Suprapubic skin (tissue), 4 donors: ENCODE measurements at regions not wholly inside any gene's neighbourhood (a gene's known extent, or its start where the extent isn't known, plus 50 kb on each side); places are given as distances from the start of the nearest gene placed in this dataset.

Experiments
- CTCF ChIP-seq, 2 donors: fragments of 200-600 bp in 1 of 2; fragments of 450-650 bp in 1 of 2; sonication (generic) in 1 of 2; IDR thresholded peaks; one replicate each; pipeline ENCODE4 v1.5.1; 2016 to 2019; ENCODE audit warnings: antibody characterized with exemption in 2 of 2, mild to moderate bottlenecking in 1 of 2, moderate library complexity in 1 of 2
- POLR2A ChIP-seq, 2 donors: fragments of 450-650 bp; IDR thresholded peaks; one replicate each; pipeline ENCODE4 v1.6.1; 2017; ENCODE audit warnings: antibody characterized with exemption in 2 of 2, mild to moderate bottlenecking in 2 of 2, moderate library complexity in 2 of 2
- POLR2AphosphoS5 ChIP-seq, 3 donors: sonication (generic); formaldehyde crosslinking; IDR thresholded peaks; one replicate each; pipeline ENCODE4 v1.6.1; 2017; ENCODE audit warnings: antibody characterized with exemption in 3 of 3

- TF ChIP-seq CTCF (IDR thresholded peaks at IDR 0.05) (no peak), POLR2AphosphoS5 (IDR thresholded peaks at IDR 0.05) (no peak), POLR2A (IDR thresholded peaks at IDR 0.05) (no peak)
These were observed 581.1 kb downstream of the SLC16A7 start for GRCh38 chr12:60176891-60177290.
